ENCODE measurements at regions not wholly inside any gene's neighbourhood (a gene's known extent, or its start where the extent isn't known, plus 50 kb on each side); places are given as distances from the start of the nearest gene placed in this dataset.
A peak's percentile ranks its signal among the peaks of the same experiment; 100 is the strongest.

DNA sequence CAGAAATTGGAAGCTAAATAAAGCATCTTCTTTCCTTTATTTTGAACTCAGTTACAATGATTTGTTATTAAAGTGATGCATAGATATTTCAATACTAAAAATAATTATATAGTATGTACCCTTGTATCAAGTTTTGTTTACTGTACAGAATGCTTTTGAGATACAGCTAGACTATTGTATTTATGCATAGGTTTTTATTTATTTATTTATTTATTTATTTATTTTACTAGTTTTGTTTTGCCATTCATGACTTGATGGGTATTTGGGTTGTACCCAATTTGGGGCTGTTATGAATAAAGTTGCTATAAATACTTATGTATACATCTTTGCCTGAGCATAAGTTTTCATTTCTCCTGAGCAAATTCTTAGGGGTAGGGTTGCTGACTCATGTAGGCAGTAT is 118.7 kb upstream of the NXPH2 start:
- Histone ChIP-seq H3K36me3 (no peaks in the 10 kb centered on the region), H3K27me3 (no peaks in the 10 kb centered on the region), H3K4me1 (no peaks in the 10 kb centered on the region), H3K4me3 (no peak overlapping the region), H3K9me3 (peaks cover 0 to 7% of the 10 kb centered on the region in 2 donors), H3K27ac (no peak overlapping the region)
- intact Hi-C loops (cut with DNase I): no loop called here
- no peak for ATAC-seq
- TF ChIP-seq, protein P1, sequence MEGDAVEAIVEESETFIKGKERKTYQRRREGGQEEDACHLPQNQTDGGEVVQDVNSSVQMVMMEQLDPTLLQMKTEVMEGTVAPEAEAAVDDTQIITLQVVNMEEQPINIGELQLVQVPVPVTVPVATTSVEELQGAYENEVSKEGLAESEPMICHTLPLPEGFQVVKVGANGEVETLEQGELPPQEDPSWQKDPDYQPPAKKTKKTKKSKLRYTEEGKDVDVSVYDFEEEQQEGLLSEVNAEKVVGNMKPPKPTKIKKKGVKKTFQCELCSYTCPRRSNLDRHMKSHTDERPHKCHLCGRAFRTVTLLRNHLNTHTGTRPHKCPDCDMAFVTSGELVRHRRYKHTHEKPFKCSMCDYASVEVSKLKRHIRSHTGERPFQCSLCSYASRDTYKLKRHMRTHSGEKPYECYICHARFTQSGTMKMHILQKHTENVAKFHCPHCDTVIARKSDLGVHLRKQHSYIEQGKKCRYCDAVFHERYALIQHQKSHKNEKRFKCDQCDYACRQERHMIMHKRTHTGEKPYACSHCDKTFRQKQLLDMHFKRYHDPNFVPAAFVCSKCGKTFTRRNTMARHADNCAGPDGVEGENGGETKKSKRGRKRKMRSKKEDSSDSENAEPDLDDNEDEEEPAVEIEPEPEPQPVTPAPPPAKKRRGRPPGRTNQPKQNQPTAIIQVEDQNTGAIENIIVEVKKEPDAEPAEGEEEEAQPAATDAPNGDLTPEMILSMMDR (IDR thresholded peaks at IDR 0.05): no peak
- DNase-seq: no peak

DNA sequence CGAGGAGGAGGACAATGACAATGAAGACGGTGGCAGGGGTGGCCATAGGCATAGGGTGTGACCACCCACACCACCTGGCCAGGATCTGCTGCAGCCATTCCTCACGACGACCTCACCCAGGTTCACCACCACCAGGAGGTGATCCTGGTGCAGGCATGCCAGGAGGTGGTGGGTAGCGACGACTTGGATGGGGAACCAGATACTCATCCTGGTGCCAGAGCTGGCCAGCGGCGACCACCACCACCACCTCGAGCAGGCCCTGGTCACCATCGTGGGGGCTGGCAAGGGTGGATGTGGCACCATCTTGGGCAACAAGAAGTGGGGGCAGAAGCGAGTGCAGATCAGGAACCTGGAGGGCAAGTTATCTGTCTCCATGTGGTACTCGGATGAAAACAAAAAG is 117.1 kb upstream of the NXPH2 start:
- Histone ChIP-seq H3K27ac (no peak overlapping the region), H3K36me3 (no peaks in the 10 kb centered on the region), H3K27me3 (no peaks in the 10 kb centered on the region), H3K4me3 (no peak overlapping the region), H3K9me3 (peaks cover 0 to 6% of the 10 kb centered on the region in 2 donors), H3K4me1 (no peaks in the 10 kb centered on the region)
- TF ChIP-seq, protein P1 (IDR thresholded peaks at IDR 0.05): no peak
- DNase-seq (peak in 1 of 4 donors; percentile 54), ATAC-seq (no peak)
- intact Hi-C loops (cut with DNase I): no loop called here

DNA sequence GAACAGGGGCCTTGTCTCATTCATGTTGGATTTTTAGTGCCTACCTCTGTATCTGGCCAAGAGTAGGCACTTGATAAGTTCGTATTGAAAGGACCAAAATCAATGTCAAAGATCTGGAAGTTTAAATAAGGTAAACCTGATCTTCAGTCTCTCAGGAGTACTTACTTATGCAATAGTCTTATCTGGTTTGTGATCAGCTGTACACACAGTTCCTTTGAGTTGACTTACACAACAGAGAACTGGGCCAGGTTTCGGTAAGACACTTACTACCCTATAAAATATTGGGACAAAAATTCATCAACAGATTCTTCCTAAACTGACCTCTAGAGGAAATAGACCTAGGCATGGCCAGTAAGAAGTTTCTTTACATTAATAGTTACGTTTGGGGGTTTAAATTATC is 113.6 kb upstream of the NXPH2 start:
- no peaks in the 10 kb centered on the region for H3K36me3 ChIP-seq
- DNase-seq (no peak), ATAC-seq (no peak)
- intact Hi-C loops (cut with DNase I): no loop called here
- no peaks in the 10 kb centered on the region for H3K4me1 ChIP-seq
- TF ChIP-seq, protein P1 (IDR thresholded peaks at IDR 0.05): no peak
- H3K27me3 ChIP-seq: no peaks in the 10 kb centered on the region
- H3K27ac ChIP-seq: no peak overlapping the region
- H3K9me3 ChIP-seq: no peaks in the 10 kb centered on the region
- H3K4me3 ChIP-seq: no peak overlapping the region

DNA sequence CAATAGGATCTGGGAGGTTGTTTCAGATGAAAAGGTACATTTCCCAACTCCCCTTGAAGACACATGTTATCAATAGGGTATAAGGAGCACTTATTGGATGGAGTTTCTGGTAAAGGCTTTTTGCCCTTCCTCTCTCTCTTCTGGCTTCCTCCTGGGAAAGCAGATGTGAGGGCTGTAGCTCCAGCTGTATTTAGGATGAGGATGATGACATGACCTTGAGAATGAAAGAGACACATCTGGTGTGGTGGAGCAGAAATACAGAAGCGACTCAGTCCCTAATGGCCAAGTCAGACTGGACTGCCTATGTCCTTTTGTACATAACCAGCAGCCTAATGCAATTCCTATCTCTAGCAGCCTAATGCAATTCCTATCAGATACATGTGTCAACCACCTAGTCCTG is 100.9 kb upstream of the NXPH2 start:
- Histone ChIP-seq H3K36me3 (no peaks in the 10 kb centered on the region), H3K27me3 (no peaks in the 10 kb centered on the region), H3K4me3 (no peak overlapping the region), H3K9me3 (no peaks in the 10 kb centered on the region), H3K4me1 (no peaks in the 10 kb centered on the region), H3K27ac (no peak overlapping the region)
- no peak for DNase-seq
- intact Hi-C loops (cut with DNase I): no loop called here
- ATAC-seq: no peak
- TF ChIP-seq, protein P1 (IDR thresholded peaks at IDR 0.05): no peak

DNA sequence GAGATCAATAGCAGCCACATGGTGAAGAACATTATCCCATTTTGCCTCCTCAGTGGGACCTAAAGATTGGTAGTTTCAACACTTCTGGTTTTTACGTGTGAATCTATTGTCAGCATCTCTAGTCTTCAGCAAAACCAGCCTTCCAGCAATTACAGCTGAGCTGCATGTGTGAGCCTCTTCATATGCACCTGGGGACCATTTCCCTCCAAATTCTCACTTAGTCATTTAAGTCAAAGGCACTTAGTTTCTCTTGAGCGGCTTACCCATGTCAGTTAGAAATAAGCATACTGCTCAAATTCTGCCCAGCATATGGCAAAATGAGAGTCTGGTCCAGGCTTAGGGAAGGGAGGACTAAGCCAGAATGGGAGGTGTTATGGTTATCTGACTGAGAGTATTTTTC is 99.7 kb upstream of the NXPH2 start:
- Histone ChIP-seq H3K4me1 (no peaks in the 10 kb centered on the region), H3K36me3 (no peaks in the 10 kb centered on the region), H3K4me3 (no peak overlapping the region), H3K27ac (no peak overlapping the region), H3K9me3 (no peaks in the 10 kb centered on the region), H3K27me3 (no peaks in the 10 kb centered on the region)
- no peak for ATAC-seq
- no peak for DNase-seq
- TF ChIP-seq, protein P1 (IDR thresholded peaks at IDR 0.05): no peak
- intact Hi-C loops (cut with DNase I): no loop called here
